ENCODE measurements at regions not wholly inside any gene's neighbourhood (a gene's known extent, or its start where the extent isn't known, plus 50 kb on each side); places are given as distances from the start of the nearest gene placed in this dataset.
"Not testable (repeated sequence)": the region's sequence is repeated elsewhere in the genome, so short reads cannot be mapped to it uniquely, and the experiment has no call there.

DNA sequence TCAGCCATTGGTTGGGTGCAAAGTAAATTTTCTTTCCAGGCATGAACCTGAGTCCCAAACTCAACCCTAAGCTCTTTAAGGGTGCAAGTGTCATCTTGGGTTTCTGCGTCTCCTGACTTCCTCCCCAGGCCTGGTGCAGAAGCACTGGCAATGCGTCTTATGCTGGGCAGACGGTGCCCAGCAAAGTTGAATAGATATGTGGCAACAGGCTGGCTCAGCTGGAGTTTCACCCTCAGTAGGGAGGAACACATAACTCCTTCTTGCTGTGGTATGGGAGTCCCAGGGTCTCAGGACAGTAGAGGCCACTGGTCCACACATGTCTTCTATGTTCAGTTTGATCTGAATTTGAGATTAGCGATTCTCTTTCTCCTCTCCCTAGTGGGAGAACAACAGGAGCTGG is 181.3 kb downstream of the RPS24 start:
- no peak for ATAC-seq (ENCODE audit: insufficient number of reproducible peaks, low FRiP score, low read depth)
- H3K9me3 ChIP-seq, result no peaks in the 10 kb centered on the region

GRCh38 chr10:78215645-78216044 is 182.0 kb downstream of the RPS24 start:
- DNase-seq (ENCODE audit: low spot score) (peak; percentile 42), ATAC-seq (ENCODE audit: insufficient number of reproducible peaks, low FRiP score, low read depth) (peak; percentile 87)
- Histone ChIP-seq H3K27me3 (replicated peaks; ENCODE audit: insufficient read depth) (no peaks in the 10 kb centered on the region), H3K36me3 (no peaks in the 10 kb centered on the region), H3K4me1 (ENCODE audit: control insufficient read depth in 1 of 2, low read depth in 2 of 2) (peaks cover 19 to 30% of the 10 kb centered on the region in 2 donors), H3K9me3 (no peaks in the 10 kb centered on the region), H3K4me3 (peak overlapping the region; percentile 11), H3K27ac (peak overlapping the region; percentile 44 to 78)
- TF ChIP-seq, protein P1, sequence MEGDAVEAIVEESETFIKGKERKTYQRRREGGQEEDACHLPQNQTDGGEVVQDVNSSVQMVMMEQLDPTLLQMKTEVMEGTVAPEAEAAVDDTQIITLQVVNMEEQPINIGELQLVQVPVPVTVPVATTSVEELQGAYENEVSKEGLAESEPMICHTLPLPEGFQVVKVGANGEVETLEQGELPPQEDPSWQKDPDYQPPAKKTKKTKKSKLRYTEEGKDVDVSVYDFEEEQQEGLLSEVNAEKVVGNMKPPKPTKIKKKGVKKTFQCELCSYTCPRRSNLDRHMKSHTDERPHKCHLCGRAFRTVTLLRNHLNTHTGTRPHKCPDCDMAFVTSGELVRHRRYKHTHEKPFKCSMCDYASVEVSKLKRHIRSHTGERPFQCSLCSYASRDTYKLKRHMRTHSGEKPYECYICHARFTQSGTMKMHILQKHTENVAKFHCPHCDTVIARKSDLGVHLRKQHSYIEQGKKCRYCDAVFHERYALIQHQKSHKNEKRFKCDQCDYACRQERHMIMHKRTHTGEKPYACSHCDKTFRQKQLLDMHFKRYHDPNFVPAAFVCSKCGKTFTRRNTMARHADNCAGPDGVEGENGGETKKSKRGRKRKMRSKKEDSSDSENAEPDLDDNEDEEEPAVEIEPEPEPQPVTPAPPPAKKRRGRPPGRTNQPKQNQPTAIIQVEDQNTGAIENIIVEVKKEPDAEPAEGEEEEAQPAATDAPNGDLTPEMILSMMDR (IDR thresholded peaks at IDR 0.05), result no peak

More for the DNA sequence above, 181.3 kb downstream of the RPS24 start:
- Histone ChIP-seq H3K4me1 (ENCODE audit: control insufficient read depth in 1 of 2, low read depth in 2 of 2) (peaks cover 19 to 30% of the 10 kb centered on the region in 2 donors), H3K27me3 (replicated peaks; ENCODE audit: insufficient read depth) (no peaks in the 10 kb centered on the region), H3K4me3 (no peak overlapping the region), H3K36me3 (no peaks in the 10 kb centered on the region), H3K27ac (peak overlapping the region; percentile 44 to 78)
- DNase-seq (ENCODE audit: low spot score), result no peak
- TF ChIP-seq, protein P1 (IDR thresholded peaks at IDR 0.05), result no peak

DNA sequence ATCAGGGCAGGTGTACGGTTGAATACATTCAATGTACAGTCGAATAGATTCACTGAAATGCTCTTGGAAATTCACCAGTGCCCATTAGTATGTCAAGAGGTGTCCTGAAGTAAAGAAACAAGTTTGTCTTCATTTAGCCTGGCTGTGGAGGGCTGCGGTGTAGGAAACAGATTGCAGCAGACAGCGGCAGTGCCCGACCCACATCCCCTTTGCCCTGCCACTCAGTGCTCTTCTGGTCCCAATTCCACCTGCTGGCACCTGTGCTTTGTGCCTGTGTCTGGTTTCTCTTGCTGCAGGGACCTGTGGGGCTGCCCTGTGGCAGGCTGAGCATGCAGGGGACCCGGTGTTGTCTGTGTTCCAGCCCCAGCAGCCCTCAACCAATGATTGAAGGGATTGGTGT is 183.7 kb downstream of the RPS24 start:
- H3K4me1 ChIP-seq (ENCODE audit: control insufficient read depth in 1 of 2, low read depth in 2 of 2), result peaks cover 16 to 22% of the 10 kb centered on the region in 2 donors
- TF ChIP-seq, protein P1 (IDR thresholded peaks at IDR 0.05), result no peak
- no peaks in the 10 kb centered on the region for H3K9me3 ChIP-seq
- no peak overlapping the region for H3K27ac ChIP-seq
- no peak for ATAC-seq (ENCODE audit: insufficient number of reproducible peaks, low FRiP score, low read depth)
- no peak overlapping the region for H3K4me3 ChIP-seq
- H3K27me3 ChIP-seq (replicated peaks; ENCODE audit: insufficient read depth), result no peaks in the 10 kb centered on the region
- no peak for DNase-seq (ENCODE audit: low spot score)
- H3K36me3 ChIP-seq, result no peaks in the 10 kb centered on the region

- no peak for DNase-seq (ENCODE audit: low spot score)
- Histone ChIP-seq H3K4me1 (ENCODE audit: control insufficient read depth in 1 of 2, low read depth in 2 of 2) (peaks cover 16 to 22% of the 10 kb centered on the region in 2 donors), H3K27ac (no peak overlapping the region), H3K36me3 (no peaks in the 10 kb centered on the region), H3K27me3 (replicated peaks; ENCODE audit: insufficient read depth) (no peaks in the 10 kb centered on the region), H3K4me3 (no peak overlapping the region), H3K9me3 (no peaks in the 10 kb centered on the region)
- no peak for ATAC-seq (ENCODE audit: insufficient number of reproducible peaks, low FRiP score, low read depth)
- TF ChIP-seq, protein P1 (IDR thresholded peaks at IDR 0.05), result no peak
Measured at GRCh38 chr10:78218798-78219490, 185.3 kb downstream of the RPS24 start.

- H3K4me1 ChIP-seq (ENCODE audit: control insufficient read depth in 1 of 2, low read depth in 2 of 2), result peaks cover 16 to 17% of the 10 kb centered on the region in 2 donors
- not testable (repeated sequence) for H3K9me3 ChIP-seq; H3K4me3 ChIP-seq; ATAC-seq (ENCODE audit: insufficient number of reproducible peaks, low FRiP score, low read depth); DNase-seq (ENCODE audit: low spot score); H3K36me3 ChIP-seq; H3K27me3 ChIP-seq (replicated peaks; ENCODE audit: insufficient read depth); H3K27ac ChIP-seq
Measured at GRCh38 chr10:78219568-78219967, 185.9 kb downstream of the RPS24 start.

DNA sequence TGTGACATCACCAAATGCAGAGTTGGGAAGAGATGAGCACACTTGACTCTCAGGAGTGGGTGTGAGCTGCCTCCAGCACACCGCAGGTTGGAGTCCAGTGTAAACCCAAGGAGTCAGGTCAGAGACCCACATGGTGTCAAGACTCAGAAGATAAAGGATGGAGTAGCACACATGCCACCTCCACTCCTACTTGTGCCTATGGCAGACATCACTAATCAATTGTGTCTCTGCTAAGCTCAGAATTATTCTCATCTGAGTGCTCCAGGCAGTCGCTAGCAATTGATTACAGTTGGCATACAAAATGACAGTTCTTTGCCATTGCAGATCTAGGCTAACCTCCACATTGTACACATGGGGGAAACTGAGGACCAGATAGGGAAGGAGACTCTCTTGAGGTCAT is 187.1 kb downstream of the RPS24 start:
- peaks cover 5% of the 10 kb centered on the region in 2 donors for H3K4me1 ChIP-seq (ENCODE audit: control insufficient read depth in 1 of 2, low read depth in 2 of 2)
- H3K27ac ChIP-seq, result no peak overlapping the region
- TF ChIP-seq, protein P1 (IDR thresholded peaks at IDR 0.05), result no peak
- DNase-seq (ENCODE audit: low spot score), result no peak
- no peaks in the 10 kb centered on the region for H3K9me3 ChIP-seq
- no peaks in the 10 kb centered on the region for H3K27me3 ChIP-seq (replicated peaks; ENCODE audit: insufficient read depth)
- no peak overlapping the region for H3K4me3 ChIP-seq
- no peak for ATAC-seq (ENCODE audit: insufficient number of reproducible peaks, low FRiP score, low read depth)
- H3K36me3 ChIP-seq, result no peaks in the 10 kb centered on the region

Measured in thoracic aorta (tissue), 2 donors.